Neural cell (in vitro differentiated cells): ENCODE measurements at regions not wholly inside any gene's neighbourhood (a gene's known extent, or its start where the extent isn't known, plus 50 kb on each side); places are given as distances from the start of the nearest gene placed in this dataset.

Source experiments
- H2AFZ ChIP-seq: fragments of 200-600, 300-800 bp; sonication (generic), shearing (Covaris generic); 2 replicates; pipeline ENCODE4 v1.6.0; 2014; ENCODE audit warnings: low read depth, mild to moderate bottlenecking, antibody characterized with exemption, low read length, moderate library complexity
- H3F3A ChIP-seq: fragments of 200-600 bp; shearing (Covaris generic); 2 replicates; pipeline ENCODE4 v1.6.1; 2016; ENCODE audit warnings: mild to moderate bottlenecking, moderate library complexity, mixed read lengths, antibody characterized with exemption, low read length; ENCODE audit not compliant: insufficient read depth, poor library complexity, severe bottlenecking
- H3K27ac ChIP-seq: fragments of 200-600, 300-800 bp; sonication (generic), shearing (Covaris generic); 2 replicates; pipeline ENCODE4 v1.5.1; 2014; ENCODE audit warnings: mild to moderate bottlenecking, low read length, moderate library complexity
- H3K27me3 ChIP-seq: fragments of 300-800, 200-600 bp; sonication (generic), shearing (Covaris generic); 2 replicates; pipeline ENCODE4 v1.6.0; 2014; ENCODE audit warnings: mild to moderate bottlenecking, low read depth, low read length, moderate library complexity; ENCODE audit not compliant: insufficient read depth
- H3K36me3 ChIP-seq: fragments of 300-800, 200-600 bp; sonication (generic), shearing (Covaris generic); 2 replicates; pipeline ENCODE4 v1.5.1; 2014; ENCODE audit warnings: mild to moderate bottlenecking, antibody characterized with exemption, low read length, moderate library complexity; ENCODE audit not compliant: insufficient read depth
- H3K4me2 ChIP-seq: fragments of 300-800, 200-600 bp; sonication (generic), shearing (Covaris generic); 2 replicates; pipeline ENCODE4 v1.6.0; 2014; ENCODE audit warnings: mild to moderate bottlenecking, low read length
- H3K4me3 ChIP-seq: fragments of 300-800, 200-600 bp; sonication (generic), shearing (Covaris generic); 2 replicates; pipeline ENCODE4 v1.5.1; 2014; ENCODE audit warnings: mild to moderate bottlenecking, low read length, moderate library complexity
- H3K79me2 ChIP-seq: fragments of 200-600 bp; shearing (Covaris generic); replicated peaks from 2 replicates; pipeline ENCODE4 v1.6.0; 2014; ENCODE audit warnings: mild to moderate bottlenecking, low read length, moderate library complexity; ENCODE audit not compliant: insufficient read depth
- H3K9ac ChIP-seq: fragments of 300-800, 200-600 bp; sonication (generic), shearing (Covaris generic); 2 replicates; pipeline ENCODE4 v1.6.1; 2016; ENCODE audit warnings: mild to moderate bottlenecking, low read length, mixed read lengths
- H3K9me2 ChIP-seq: fragments of 200-600 bp; shearing (Covaris generic); 2 replicates; pipeline ENCODE4 v1.6.1; 2016; ENCODE audit warnings: mild to moderate bottlenecking, low read length, mixed read lengths; ENCODE audit not compliant: insufficient read depth
- H3K9me3 ChIP-seq: fragments of 200-600, 300-800 bp; sonication (generic), shearing (Covaris generic); 2 replicates; pipeline ENCODE4 v1.6.1; 2016; ENCODE audit warnings: mild to moderate bottlenecking, mixed run types, low read length, moderate library complexity, mixed read lengths
- H4K20me1 ChIP-seq: fragments of 200-600 bp; shearing (Covaris generic); 2 replicates; pipeline ENCODE4 v1.6.1; 2016; ENCODE audit warnings: mild to moderate bottlenecking, mixed run types; ENCODE audit not compliant: insufficient read depth
- CTCF ChIP-seq: fragments of 450-650 bp; IDR thresholded peaks from 2 replicates; pipeline ENCODE4 v1.5.1; 2014; ENCODE audit warnings: antibody characterized with exemption, mild to moderate bottlenecking, moderate library complexity; ENCODE audit not compliant: poor library complexity, severe bottlenecking
- EP300 ChIP-seq: fragments of 450-650 bp; conservative IDR thresholded peaks from 2 replicates; pipeline ENCODE4 v1.6.1; 2014; ENCODE audit warnings: antibody characterized with exemption, mild to moderate bottlenecking, moderate library complexity; ENCODE audit not compliant: poor library complexity, severe bottlenecking
- EZH2 ChIP-seq: fragments of 200-600, 300-800 bp; shearing (Covaris generic), sonication (generic); IDR thresholded peaks from 2 replicates; pipeline ENCODE4 v1.6.1; 2014; ENCODE audit warnings: antibody characterized with exemption, low read length, borderline replicate concordance, mild to moderate bottlenecking; ENCODE audit not compliant: insufficient read depth, poor library complexity, severe bottlenecking
- MXI1 ChIP-seq: fragments of 450-650 bp; conservative IDR thresholded peaks from 2 replicates; pipeline ENCODE4 v1.6.1; 2014; ENCODE audit warnings: antibody characterized with exemption, mild to moderate bottlenecking; ENCODE audit not compliant: poor library complexity, severe bottlenecking
- POLR2AphosphoS5 ChIP-seq: IDR thresholded peaks from 2 replicates; pipeline ENCODE4 v1.6.1; 2012
- RAD21 ChIP-seq: fragments of 450-650 bp; conservative IDR thresholded peaks from 2 replicates; pipeline ENCODE4 v1.6.1; 2014; ENCODE audit warnings: antibody characterized with exemption, mild to moderate bottlenecking, moderate library complexity
- REST ChIP-seq: IDR thresholded peaks from 2 replicates; pipeline ENCODE4 v1.6.1; 2012; ENCODE audit warnings: borderline replicate concordance
- SMC3 ChIP-seq: fragments of 450-650 bp; conservative IDR thresholded peaks from 2 replicates; pipeline ENCODE4 v1.6.1; 2014; ENCODE audit warnings: antibody characterized with exemption, mild to moderate bottlenecking, moderate library complexity; ENCODE audit not compliant: poor library complexity
- TAF1 ChIP-seq: IDR thresholded peaks from 2 replicates; pipeline ENCODE4 v1.6.1; 2012; ENCODE audit warnings: low read depth

DNA sequence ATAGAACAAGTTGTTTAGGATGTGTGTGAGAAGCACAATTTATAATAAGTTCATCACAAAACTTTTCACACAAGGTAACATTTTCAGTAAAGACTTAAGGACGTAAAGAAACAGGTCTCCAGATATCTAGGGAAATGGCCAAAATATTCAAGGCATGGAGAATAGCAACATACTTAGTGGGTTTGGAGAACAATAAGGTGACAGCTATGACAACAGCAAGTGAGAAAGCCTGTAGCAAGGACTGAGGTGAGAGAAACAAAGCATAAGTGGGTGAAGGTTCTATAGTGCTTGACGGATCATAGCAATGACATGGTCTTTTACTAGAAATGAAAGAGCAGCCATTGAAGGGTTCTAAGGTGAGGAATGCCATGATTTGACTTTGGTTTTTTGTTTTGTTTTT lies 1337.3 kb downstream of the PCDH18 start:
- H3F3A ChIP-seq, result no peaks in the 10 kb centered on the region
- H3K36me3 ChIP-seq, result no peaks in the 10 kb centered on the region
- H3K9me3 ChIP-seq, result no peaks in the 10 kb centered on the region
- no peaks in the 10 kb centered on the region for H3K27me3 ChIP-seq
- H3K4me3 ChIP-seq, result no peak overlapping the region
- H3K4me2 ChIP-seq, result no peak overlapping the region
- TF ChIP-seq SMC3, result no peak
- no peak for TF ChIP-seq CTCF
- no peak for TF ChIP-seq REST
- no peak for TF ChIP-seq EZH2
- TF ChIP-seq TAF1, result no peak
- TF ChIP-seq RAD21, result no peak
- no peak for TF ChIP-seq MXI1
- TF ChIP-seq EP300, result no peak
- no peak for TF ChIP-seq POLR2AphosphoS5
- H3K9me2 ChIP-seq, result no peaks in the 10 kb centered on the region
- no peaks in the 10 kb centered on the region for H4K20me1 ChIP-seq
- H2AFZ ChIP-seq, result no peak overlapping the region
- H3K79me2 ChIP-seq, result no peaks in the 10 kb centered on the region
- no peak overlapping the region for H3K27ac ChIP-seq
- H3K9ac ChIP-seq, result no peak overlapping the region

DNA sequence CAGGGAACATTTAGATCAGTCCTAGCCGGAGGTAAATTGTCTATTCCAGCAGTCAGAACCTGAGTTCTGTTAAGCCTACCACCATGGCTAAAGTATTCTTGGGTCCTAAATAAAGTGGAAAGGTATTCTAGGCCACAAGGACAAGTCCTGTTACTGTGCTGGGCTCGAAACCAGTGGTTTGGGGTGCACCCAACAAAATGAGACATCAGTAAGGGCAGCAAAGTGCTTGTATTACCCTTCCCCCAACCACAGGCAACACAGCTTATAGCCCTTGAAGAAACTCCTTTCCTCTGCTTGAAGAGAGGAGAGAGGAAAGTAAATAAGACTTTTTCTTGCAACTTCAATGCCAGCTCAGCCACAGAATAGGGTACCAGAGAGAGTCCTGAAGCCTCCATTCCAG lies 1345.6 kb downstream of the PCDH18 start:
- TF ChIP-seq EZH2 (no peak), MXI1 (no peak), TAF1 (no peak), CTCF (no peak), SMC3 (no peak), RAD21 (no peak), REST (no peak), POLR2AphosphoS5 (no peak), EP300 (no peak)
- Histone ChIP-seq H4K20me1 (no peaks in the 10 kb centered on the region), H3K4me3 (no peak overlapping the region), H3K9me2 (no peaks in the 10 kb centered on the region), H3F3A (no peaks in the 10 kb centered on the region), H3K27me3 (no peaks in the 10 kb centered on the region), H3K9me3 (no peaks in the 10 kb centered on the region), H3K27ac (no peak overlapping the region), H2AFZ (no peak overlapping the region), H3K36me3 (no peaks in the 10 kb centered on the region), H3K79me2 (no peaks in the 10 kb centered on the region), H3K9ac (no peak overlapping the region), H3K4me2 (no peak overlapping the region)
